Upper lobe of left lung (tissue), 6 donors: ENCODE measurements at regions not wholly inside any gene's neighbourhood (a gene's known extent, or its start where the extent isn't known, plus 50 kb on each side); places are given as distances from the start of the nearest gene placed in this dataset.

Source experiments
- ATAC-seq, 2 donors: fragments of 200-7000 bp; cut with Tn5 transposase; one replicate each; pipeline ENCODE4 v1.9.1; 2022; ENCODE audit warnings: mild to moderate bottlenecking in 2 of 2, moderate library complexity in 2 of 2; ENCODE audit not compliant: low FRiP score in 2 of 2
- DNase-seq, 2 donors: peaks; one replicate each; pipeline ENCODE4 v3.0.0-alpha.2; 2019 to 2020
- H3K27ac ChIP-seq, 4 donors: fragments of 200-600 bp; sonication (generic); one replicate each; pipeline ENCODE4 v1.5.1; 2016 to 2019
- H3K27me3 ChIP-seq, 4 donors: fragments of 200-600 bp; sonication (generic); one replicate each; pipeline ENCODE4 v1.5.1; 2017 to 2019
- H3K36me3 ChIP-seq, 4 donors: fragments of 200-600 bp; sonication (generic); one replicate each; pipeline ENCODE4 v1.5.1; 2016 to 2019
- H3K4me1 ChIP-seq, 4 donors: fragments of 200-600 bp; sonication (generic); one replicate each; pipeline ENCODE4 v1.5.1; 2018 to 2019
- H3K4me3 ChIP-seq, 4 donors: fragments of 200-600 bp; sonication (generic); one replicate each; pipeline ENCODE4 v1.5.1; 2017 to 2019; ENCODE audit warnings: mild to moderate bottlenecking in 2 of 4, moderate library complexity in 1 of 4
- H3K9me3 ChIP-seq, 4 donors: fragments of 200-600 bp; sonication (generic); one replicate each; pipeline ENCODE4 v1.5.1; 2018 to 2019
- EP300 ChIP-seq, 4 donors: sonication (generic); formaldehyde crosslinking; IDR thresholded peaks; one replicate each; pipeline ENCODE4 v1.5.1; 2017; ENCODE audit warnings: antibody characterized with exemption in 4 of 4, control low read depth in 2 of 4
- POLR2A ChIP-seq, 4 donors: fragments of 450-650 bp; IDR thresholded peaks; one replicate each; pipeline ENCODE4 v1.5.1; 2016 to 2017; ENCODE audit warnings: antibody characterized with exemption in 4 of 4, mild to moderate bottlenecking in 2 of 4
- POLR2AphosphoS5 ChIP-seq, 2 donors: sonication (generic); formaldehyde crosslinking; IDR thresholded peaks; one replicate each; pipeline ENCODE4 v1.5.1; 2017; ENCODE audit warnings: antibody characterized with exemption in 2 of 2
- WGBS, 2 donors: methylation state at CpG; one replicate each; pipeline ENCODE4 v1.1.5; 2017 to 2018; 5-methylcytosine and 5-hydroxymethylcytosine counted together
- TF ChIP-seq, protein P1 (sequence below), 6 experiments: fragments of 450-650 bp in 4 of 6; fragments of 200-600 bp in 2 of 6; sonication (generic) in 2 of 6; IDR thresholded peaks; one replicate each; pipeline ENCODE4 v1.5.1; 2016 to 2019; ENCODE audit warnings: antibody characterized with exemption in 6 of 6
- donor health status: DM: no; HTN: no; CAD: no; lungs with moderate emphysema.
- donor health status: DM: no; HTN: yes; CAD: no; lungs with severe emphysema.

DNA sequence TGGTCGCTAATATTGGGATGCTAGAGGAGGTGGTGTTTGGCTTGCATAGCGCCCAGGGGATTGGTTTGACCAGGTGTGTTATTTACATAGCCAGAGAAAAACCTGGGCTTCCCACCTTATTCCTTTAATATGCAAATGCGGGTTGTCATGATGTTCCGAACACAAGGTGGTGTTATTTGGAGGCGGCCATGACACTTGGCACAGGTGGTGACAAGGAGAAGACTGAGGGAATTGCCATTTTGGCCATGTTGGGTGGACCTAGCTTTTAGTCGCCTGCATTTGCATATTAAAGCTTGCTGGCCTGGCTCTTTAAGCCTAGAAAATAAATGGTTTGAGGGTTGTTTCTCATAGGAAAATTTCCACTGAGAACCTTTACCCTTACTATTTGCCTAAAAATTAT lies 490.5 kb downstream of the SIPA1L2 start:
- Histone ChIP-seq H3K27ac (no peak overlapping the region), H3K27me3 (no peaks in the 10 kb centered on the region), H3K4me1 (no peaks in the 10 kb centered on the region), H3K9me3 (peaks cover 0 to 8% (median 0%) of the 10 kb centered on the region in 4 donors), H3K4me3 (no peak overlapping the region), H3K36me3 (no peaks in the 10 kb centered on the region)
- TF ChIP-seq POLR2AphosphoS5 (IDR thresholded peaks at IDR 0.05) = no peak
- no peak for TF ChIP-seq EP300 (IDR thresholded peaks at IDR 0.05)
- TF ChIP-seq, protein P1, sequence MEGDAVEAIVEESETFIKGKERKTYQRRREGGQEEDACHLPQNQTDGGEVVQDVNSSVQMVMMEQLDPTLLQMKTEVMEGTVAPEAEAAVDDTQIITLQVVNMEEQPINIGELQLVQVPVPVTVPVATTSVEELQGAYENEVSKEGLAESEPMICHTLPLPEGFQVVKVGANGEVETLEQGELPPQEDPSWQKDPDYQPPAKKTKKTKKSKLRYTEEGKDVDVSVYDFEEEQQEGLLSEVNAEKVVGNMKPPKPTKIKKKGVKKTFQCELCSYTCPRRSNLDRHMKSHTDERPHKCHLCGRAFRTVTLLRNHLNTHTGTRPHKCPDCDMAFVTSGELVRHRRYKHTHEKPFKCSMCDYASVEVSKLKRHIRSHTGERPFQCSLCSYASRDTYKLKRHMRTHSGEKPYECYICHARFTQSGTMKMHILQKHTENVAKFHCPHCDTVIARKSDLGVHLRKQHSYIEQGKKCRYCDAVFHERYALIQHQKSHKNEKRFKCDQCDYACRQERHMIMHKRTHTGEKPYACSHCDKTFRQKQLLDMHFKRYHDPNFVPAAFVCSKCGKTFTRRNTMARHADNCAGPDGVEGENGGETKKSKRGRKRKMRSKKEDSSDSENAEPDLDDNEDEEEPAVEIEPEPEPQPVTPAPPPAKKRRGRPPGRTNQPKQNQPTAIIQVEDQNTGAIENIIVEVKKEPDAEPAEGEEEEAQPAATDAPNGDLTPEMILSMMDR (IDR thresholded peaks at IDR 0.05) = no peak
- TF ChIP-seq POLR2A (IDR thresholded peaks at IDR 0.05) = no peak
- no peak for ATAC-seq
- 91 to 95% methylated on average over 6 of the region's 6 CpGs for WGBS, 2 donors
- no peak for DNase-seq

DNA sequence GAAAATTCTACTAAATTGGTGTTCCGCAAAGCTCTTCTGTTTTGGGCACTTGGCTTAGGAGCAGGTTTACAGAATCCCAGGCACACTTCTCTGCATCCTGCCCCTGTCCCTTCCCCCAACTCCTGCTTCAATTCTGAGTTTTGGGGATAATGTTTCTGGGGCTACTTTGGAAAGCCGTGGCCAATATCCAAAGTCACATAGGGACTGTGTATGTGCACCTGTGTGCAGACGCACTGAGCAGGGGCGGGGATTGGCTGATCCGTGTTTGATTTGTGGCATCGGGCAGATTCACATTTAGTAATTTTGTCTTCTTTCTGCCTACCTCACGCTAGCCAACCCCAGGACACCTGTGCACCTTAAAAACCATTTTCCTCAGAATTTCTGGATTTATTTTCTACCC lies 491.9 kb downstream of the SIPA1L2 start:
- Histone ChIP-seq H3K27ac (no peak overlapping the region), H3K4me3 (no peak overlapping the region), H3K4me1 (no peaks in the 10 kb centered on the region), H3K36me3 (no peaks in the 10 kb centered on the region), H3K9me3 (peaks cover 0 to 8% (median 0%) of the 10 kb centered on the region in 4 donors), H3K27me3 (no peaks in the 10 kb centered on the region)
- ATAC-seq (no peak), DNase-seq (no peak)
- TF ChIP-seq POLR2A (IDR thresholded peaks at IDR 0.05) (no peak), POLR2AphosphoS5 (IDR thresholded peaks at IDR 0.05) (no peak), EP300 (IDR thresholded peaks at IDR 0.05) (no peak)
- TF ChIP-seq, protein P1 (IDR thresholded peaks at IDR 0.05) = no peak
- WGBS, 2 donors = 87 to 94% methylated on average over 7 of the region's 7 CpGs

DNA sequence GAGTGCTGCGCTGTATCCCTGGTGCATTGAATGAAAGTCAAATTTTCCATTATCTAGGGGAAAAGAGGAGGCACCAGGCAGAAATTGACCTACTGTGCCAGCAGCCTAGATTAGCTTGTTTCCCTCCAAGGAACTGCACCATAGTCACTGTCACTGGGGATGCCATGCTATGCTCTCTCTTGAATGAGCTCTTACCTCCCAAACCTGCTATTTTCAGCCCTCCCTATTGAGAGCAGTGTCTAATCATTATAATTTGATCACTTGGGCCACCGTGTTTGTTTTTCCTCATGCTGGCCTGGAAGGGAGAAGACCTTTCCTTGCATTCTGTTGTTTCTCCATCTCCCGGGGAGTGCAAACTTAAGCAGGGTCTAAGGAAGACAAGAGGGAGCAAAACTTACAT lies 492.9 kb downstream of the SIPA1L2 start:
- no peaks in the 10 kb centered on the region for H3K4me1 ChIP-seq
- H3K9me3 ChIP-seq = peaks cover 0 to 8% (median 0%) of the 10 kb centered on the region in 4 donors
- no peaks in the 10 kb centered on the region for H3K27me3 ChIP-seq
- H3K36me3 ChIP-seq = no peaks in the 10 kb centered on the region
- no peak for DNase-seq
- WGBS, 2 donors = 78 to 84% methylated on average over 3 of the region's 3 CpGs
- peak in 1 of 2 donors; percentile 26 for ATAC-seq
- no peak overlapping the region for H3K27ac ChIP-seq
- H3K4me3 ChIP-seq = no peak overlapping the region
- TF ChIP-seq POLR2A (IDR thresholded peaks at IDR 0.05) (no peak), EP300 (IDR thresholded peaks at IDR 0.05) (no peak), POLR2AphosphoS5 (IDR thresholded peaks at IDR 0.05) (no peak)
- TF ChIP-seq, protein P1 (IDR thresholded peaks at IDR 0.05) = no peak

DNA sequence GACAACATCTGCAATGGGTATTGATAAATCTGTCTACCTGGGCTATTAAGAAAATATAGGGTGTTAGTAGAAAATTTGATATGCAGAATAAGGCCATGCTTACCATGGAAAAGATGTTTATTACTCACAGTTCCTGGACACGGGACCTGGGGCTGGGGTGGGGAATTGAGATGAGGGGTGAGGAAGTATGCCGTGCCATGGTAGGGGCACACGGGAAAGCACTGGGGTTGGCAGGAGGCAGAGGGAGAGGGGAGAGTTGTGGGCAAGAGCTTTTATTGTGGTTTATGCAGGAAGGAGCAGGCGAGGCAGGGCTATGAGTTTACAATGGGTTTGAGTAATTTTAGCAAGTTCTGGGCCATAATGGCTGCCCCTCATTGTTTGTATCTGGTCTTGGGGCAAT lies 493.8 kb downstream of the SIPA1L2 start:
- H3K27ac ChIP-seq = no peak overlapping the region
- ATAC-seq (no peak), DNase-seq (no peak)
- peaks cover 0 to 9% (median 0%) of the 10 kb centered on the region in 4 donors for H3K9me3 ChIP-seq
- TF ChIP-seq, protein P1 (IDR thresholded peaks at IDR 0.05) = no peak
- TF ChIP-seq POLR2AphosphoS5 (IDR thresholded peaks at IDR 0.05) (no peak), EP300 (IDR thresholded peaks at IDR 0.05) (no peak), POLR2A (IDR thresholded peaks at IDR 0.05) (no peak)
- H3K27me3 ChIP-seq = no peaks in the 10 kb centered on the region
- H3K4me3 ChIP-seq = no peak overlapping the region
- WGBS, 2 donors = 76 to 89% methylated on average over 4 of the region's 4 CpGs
- no peaks in the 10 kb centered on the region for H3K36me3 ChIP-seq
- H3K4me1 ChIP-seq = no peaks in the 10 kb centered on the region

DNA sequence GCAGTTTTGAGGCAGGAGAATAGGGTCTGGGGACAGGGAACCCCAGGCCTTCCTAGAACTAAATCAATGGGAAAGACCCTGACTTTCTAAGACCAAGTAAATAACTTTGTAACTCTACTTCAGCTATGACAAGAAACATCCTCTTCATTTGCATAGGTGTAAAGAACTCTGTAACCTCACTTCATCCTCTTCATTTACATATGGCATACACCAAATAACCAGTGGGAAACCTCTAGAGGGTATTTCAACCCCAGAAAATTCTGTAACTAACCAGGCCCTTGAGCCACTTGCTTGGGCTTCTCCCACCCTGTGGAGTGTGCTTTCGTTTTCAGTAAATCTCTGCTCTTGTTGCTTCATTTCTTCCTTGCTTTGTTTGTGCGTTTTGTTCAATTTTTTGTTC lies 495.6 kb downstream of the SIPA1L2 start:
- ATAC-seq (no peak), DNase-seq (no peak)
- 72 to 76% methylated on average over 2 of the region's 2 CpGs for WGBS, 2 donors
- no peak overlapping the region for H3K4me3 ChIP-seq
- H3K9me3 ChIP-seq = peaks cover 0 to 6% (median 0%) of the 10 kb centered on the region in 4 donors
- no peaks in the 10 kb centered on the region for H3K36me3 ChIP-seq
- H3K4me1 ChIP-seq = no peaks in the 10 kb centered on the region
- no peaks in the 10 kb centered on the region for H3K27me3 ChIP-seq
- no peak for TF ChIP-seq EP300 (IDR thresholded peaks at IDR 0.05)
- TF ChIP-seq, protein P1 (IDR thresholded peaks at IDR 0.05) = no peak
- no peak for TF ChIP-seq POLR2A (IDR thresholded peaks at IDR 0.05)
- no peak for TF ChIP-seq POLR2AphosphoS5 (IDR thresholded peaks at IDR 0.05)
- no peak overlapping the region for H3K27ac ChIP-seq
